ENCODE measurements at regions not wholly inside any gene's neighbourhood (a gene's known extent, or its start where the extent isn't known, plus 50 kb on each side); places are given as distances from the start of the nearest gene placed in this dataset.

DNA sequence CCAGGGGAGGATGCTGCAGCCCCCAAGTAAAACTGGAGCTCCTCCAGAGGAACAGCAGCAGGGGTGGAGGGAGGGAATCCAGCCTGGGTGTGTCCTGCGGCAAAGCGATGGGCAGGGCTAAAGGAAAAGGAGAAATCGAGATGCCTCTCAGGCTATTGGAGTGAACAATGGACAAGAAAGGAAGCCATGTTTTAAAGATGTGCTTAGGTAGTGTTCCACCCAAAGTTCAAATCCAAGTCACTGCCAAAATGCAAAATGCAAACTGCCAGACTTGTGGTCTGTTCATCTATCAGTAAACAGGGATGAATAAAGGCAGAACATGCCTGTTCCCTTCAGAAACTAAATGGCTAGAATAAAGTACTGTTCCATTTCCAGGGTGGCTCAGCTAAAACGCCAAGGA, 197.5 kb upstream of the NSMCE3 start:
- Histone ChIP-seq H3K27ac (ENCODE audit: low read depth, low read length, poor library complexity, severe bottlenecking) (no peak overlapping the region), H3K9me3 (ENCODE audit: low read depth, low read length, poor library complexity, severe bottlenecking) (no peaks in the 10 kb centered on the region), H3K4me1 (ENCODE audit: insufficient read depth, low read length, poor library complexity, severe bottlenecking) (no peaks in the 10 kb centered on the region), H3K36me3 (ENCODE audit: insufficient read depth, low read length, poor library complexity, severe bottlenecking) (no peaks in the 10 kb centered on the region), H3K27me3 (replicated peaks; ENCODE audit: insufficient read depth, low read depth, low read length, poor library complexity) (no peaks in the 10 kb centered on the region), H3K4me3 (ENCODE audit: low read depth, low read length, poor library complexity, severe bottlenecking) (no peak overlapping the region)
- ChIA-PET CTCF (no interaction called here), POLR2A (ENCODE audit: low non-redundant PET) (no interaction called here)
- no peak for DNase-seq (ENCODE audit: low spot score)
- BruUV-seq (replicated peaks), result no TSS peak
- TF ChIP-seq EZH2 (IDR thresholded peaks at IDR 0.05; ENCODE audit: borderline replicate concordance, low read depth, low read length, poor library complexity, severe bottlenecking), result no peak
- TF ChIP-seq, protein P1, sequence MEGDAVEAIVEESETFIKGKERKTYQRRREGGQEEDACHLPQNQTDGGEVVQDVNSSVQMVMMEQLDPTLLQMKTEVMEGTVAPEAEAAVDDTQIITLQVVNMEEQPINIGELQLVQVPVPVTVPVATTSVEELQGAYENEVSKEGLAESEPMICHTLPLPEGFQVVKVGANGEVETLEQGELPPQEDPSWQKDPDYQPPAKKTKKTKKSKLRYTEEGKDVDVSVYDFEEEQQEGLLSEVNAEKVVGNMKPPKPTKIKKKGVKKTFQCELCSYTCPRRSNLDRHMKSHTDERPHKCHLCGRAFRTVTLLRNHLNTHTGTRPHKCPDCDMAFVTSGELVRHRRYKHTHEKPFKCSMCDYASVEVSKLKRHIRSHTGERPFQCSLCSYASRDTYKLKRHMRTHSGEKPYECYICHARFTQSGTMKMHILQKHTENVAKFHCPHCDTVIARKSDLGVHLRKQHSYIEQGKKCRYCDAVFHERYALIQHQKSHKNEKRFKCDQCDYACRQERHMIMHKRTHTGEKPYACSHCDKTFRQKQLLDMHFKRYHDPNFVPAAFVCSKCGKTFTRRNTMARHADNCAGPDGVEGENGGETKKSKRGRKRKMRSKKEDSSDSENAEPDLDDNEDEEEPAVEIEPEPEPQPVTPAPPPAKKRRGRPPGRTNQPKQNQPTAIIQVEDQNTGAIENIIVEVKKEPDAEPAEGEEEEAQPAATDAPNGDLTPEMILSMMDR (conservative IDR thresholded peaks at IDR 0.05; ENCODE audit: low read depth, low read length), result no peak
- intact Hi-C loops (cut with micrococcal nuclease; ENCODE audit: unreplicated experiment), result no loop called here

DNA sequence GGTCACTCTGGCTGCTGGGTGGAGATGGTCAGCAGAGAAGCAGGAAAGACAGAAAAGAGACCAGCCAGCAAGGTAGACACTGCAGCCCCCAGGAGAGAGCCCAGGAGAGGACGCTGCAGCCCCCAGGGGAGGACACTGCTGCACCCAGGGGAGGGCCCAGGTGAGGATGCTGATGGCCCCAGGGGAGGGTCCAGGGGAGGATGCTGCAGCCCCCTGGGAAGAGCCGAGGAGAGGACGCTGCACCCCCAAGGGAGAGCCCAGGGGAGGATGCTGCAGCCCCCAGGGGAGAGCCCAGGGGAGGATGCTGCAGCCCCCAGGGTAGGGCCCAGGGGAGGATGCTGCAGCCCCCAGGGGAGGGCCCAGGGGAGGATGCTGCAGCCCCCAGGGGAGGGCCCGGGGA, 196.7 kb upstream of the NSMCE3 start:
- no peaks in the 10 kb centered on the region for H3K27me3 ChIP-seq (replicated peaks; ENCODE audit: insufficient read depth, low read depth, low read length, poor library complexity)
- no peaks in the 10 kb centered on the region for H3K36me3 ChIP-seq (ENCODE audit: insufficient read depth, low read length, poor library complexity, severe bottlenecking)
- DNase-seq (ENCODE audit: low spot score), result no peak
- H3K9me3 ChIP-seq (ENCODE audit: low read depth, low read length, poor library complexity, severe bottlenecking), result no peaks in the 10 kb centered on the region
- BruUV-seq (replicated peaks), result no TSS peak
- TF ChIP-seq, protein P1 (conservative IDR thresholded peaks at IDR 0.05; ENCODE audit: low read depth, low read length), result no peak
- no peak for TF ChIP-seq EZH2 (IDR thresholded peaks at IDR 0.05; ENCODE audit: borderline replicate concordance, low read depth, low read length, poor library complexity, severe bottlenecking)
- H3K27ac ChIP-seq (ENCODE audit: low read depth, low read length, poor library complexity, severe bottlenecking), result no peak overlapping the region
- H3K4me1 ChIP-seq (ENCODE audit: insufficient read depth, low read length, poor library complexity, severe bottlenecking), result no peaks in the 10 kb centered on the region
- no peak overlapping the region for H3K4me3 ChIP-seq (ENCODE audit: low read depth, low read length, poor library complexity, severe bottlenecking)
- intact Hi-C loops (cut with micrococcal nuclease; ENCODE audit: unreplicated experiment), result no loop called here
- ChIA-PET CTCF (no interaction called here), POLR2A (ENCODE audit: low non-redundant PET) (no interaction called here)

DNA sequence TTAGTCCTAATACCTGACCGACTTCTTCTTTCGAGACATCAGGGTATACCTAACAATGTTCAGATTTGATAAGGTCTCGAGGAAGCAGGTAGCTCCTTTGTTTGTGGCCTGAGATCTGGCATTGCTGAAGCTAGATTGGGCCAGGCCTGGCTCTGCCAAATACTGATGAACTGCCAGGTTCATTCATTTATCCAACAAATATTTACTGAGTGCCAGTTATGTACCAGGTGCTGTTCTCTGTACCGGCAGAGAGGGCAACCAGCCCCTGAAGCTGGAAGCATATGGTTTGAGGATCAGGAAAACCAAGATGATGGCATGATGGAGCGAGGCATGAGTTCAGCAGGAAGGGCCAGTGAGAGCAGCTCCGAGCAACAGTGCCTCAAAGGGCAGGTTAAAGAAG, 196.2 kb upstream of the NSMCE3 start:
- intact Hi-C loops (cut with micrococcal nuclease; ENCODE audit: unreplicated experiment), result no loop called here
- TF ChIP-seq, protein P1 (conservative IDR thresholded peaks at IDR 0.05; ENCODE audit: low read depth, low read length), result no peak
- no peak for TF ChIP-seq EZH2 (IDR thresholded peaks at IDR 0.05; ENCODE audit: borderline replicate concordance, low read depth, low read length, poor library complexity, severe bottlenecking)

More for the DNA sequence above, 196.2 kb upstream of the NSMCE3 start:
- DNase-seq (ENCODE audit: low spot score), result no peak
- no peak overlapping the region for H3K4me3 ChIP-seq (ENCODE audit: low read depth, low read length, poor library complexity, severe bottlenecking)
- ChIA-PET CTCF (no interaction called here), POLR2A (ENCODE audit: low non-redundant PET) (no interaction called here)
- BruUV-seq (replicated peaks), result no TSS peak
- no peaks in the 10 kb centered on the region for H3K27me3 ChIP-seq (replicated peaks; ENCODE audit: insufficient read depth, low read depth, low read length, poor library complexity)
- no peaks in the 10 kb centered on the region for H3K9me3 ChIP-seq (ENCODE audit: low read depth, low read length, poor library complexity, severe bottlenecking)
- H3K36me3 ChIP-seq (ENCODE audit: insufficient read depth, low read length, poor library complexity, severe bottlenecking), result no peaks in the 10 kb centered on the region
- H3K27ac ChIP-seq (ENCODE audit: low read depth, low read length, poor library complexity, severe bottlenecking), result no peak overlapping the region
- no peaks in the 10 kb centered on the region for H3K4me1 ChIP-seq (ENCODE audit: insufficient read depth, low read length, poor library complexity, severe bottlenecking)

Measured in A673 (cell line).